SKM-1 (cell line): ENCODE measurements at regions not wholly inside any gene's neighbourhood (a gene's known extent, or its start where the extent isn't known, plus 50 kb on each side); places are given as distances from the start of the nearest gene placed in this dataset.
"Not testable (repeated sequence)": the region's sequence is repeated elsewhere in the genome, so short reads cannot be mapped to it uniquely, and the experiment has no call there.

Source experiments
- DNase-seq: peaks from one replicate; lab custom pipeline; 2025; ENCODE audit not compliant: unreplicated experiment; lab: John Stamatoyannopoulos, UW

- DNase-seq: no peak
These were observed 449.3 kb downstream of the PRR16 start for GRCh38 chr5:120913396-120913795.

GRCh38 chr5:120917214-120917758 lies 453.2 kb downstream of the PRR16 start:
- no peak for DNase-seq

DNA sequence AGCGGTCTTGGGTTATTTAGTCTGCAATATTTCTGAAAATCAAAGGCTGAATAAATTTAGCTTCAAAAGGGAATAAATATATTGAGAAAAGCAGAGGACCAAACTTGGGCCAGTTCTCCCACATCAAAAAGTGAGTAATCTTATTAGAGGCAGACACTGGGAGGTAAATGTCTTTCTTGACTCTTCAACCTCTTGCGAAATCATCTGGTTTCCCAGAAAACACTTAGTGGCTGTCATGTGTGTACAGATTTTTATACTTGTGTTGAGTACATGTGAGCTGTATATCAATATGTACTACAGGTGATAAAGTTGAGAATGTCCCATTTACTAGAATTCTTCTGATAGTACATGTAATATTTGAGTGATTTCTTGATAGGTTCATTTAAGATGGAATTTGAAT lies 454.9 kb downstream of the PRR16 start:
- DNase-seq: no peak

DNA sequence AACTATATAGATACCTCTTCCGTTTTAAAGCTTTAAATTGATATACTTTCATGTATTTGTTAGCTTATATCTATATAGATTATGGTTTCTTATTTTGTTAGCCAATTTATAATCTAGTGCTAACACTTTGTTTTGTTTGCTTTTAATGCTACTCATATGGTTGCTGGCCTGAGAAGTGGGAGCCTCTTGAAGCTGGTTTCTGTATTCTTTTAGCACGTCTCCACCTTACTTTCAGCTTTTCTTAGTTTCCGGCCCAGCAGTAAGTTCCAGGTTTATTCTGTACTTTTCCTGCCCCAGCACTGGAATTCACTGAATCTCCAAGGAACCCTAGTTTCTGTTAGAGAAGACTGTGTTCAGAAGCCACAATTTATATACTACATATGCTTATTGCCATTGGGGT lies 458.9 kb downstream of the PRR16 start:
- no peak for DNase-seq

GRCh38 chr5:120926471-120926870 lies 462.4 kb downstream of the PRR16 start:
- DNase-seq: no peak

DNA sequence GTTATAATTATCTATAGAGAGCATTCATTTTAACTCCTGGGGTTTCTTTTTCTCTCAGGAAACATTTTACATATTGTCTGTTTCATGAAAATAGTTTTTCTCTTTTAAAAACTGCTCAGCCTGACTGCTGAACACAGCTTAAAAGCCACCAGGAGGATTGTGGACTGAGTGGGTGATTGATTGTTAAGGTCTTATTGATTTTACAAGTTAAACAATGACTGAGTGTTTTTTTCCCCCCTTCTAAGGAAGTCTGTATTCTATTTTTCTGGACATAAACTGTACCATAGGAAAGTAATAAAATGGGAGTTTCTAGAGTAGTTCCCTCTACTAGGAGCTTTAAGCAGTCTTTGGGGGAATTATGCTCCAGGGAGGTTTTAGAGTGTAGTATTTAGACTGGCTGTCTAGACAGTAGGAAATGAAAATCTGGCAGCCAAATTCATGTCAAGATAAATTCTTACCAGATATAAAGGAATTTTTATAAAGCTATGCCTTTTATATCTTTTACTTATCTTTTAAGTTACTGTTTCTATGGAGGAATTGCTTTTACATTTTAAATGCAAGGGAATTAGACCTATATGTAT lies 463.9 kb downstream of the PRR16 start:
- no peak for DNase-seq

DNA sequence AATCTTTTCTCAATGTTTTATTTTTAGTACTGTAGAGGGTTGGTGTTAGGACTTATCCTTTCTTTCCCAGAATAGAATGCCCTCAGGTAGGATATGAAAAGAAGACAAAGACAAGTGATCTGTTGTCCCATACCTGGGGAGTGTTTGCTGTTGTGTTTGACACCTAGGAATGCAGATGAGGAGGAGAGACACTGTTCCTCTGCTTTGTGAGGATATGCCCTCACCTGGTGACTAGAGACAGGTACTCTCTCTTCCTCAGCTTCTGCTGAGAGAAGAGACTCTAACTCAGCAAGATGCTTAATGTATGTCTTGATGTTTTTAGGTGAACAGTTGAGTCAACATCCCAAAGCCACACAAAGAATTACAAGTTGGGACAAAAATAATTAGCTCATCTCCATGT lies 468.4 kb downstream of the PRR16 start:
- no peak for DNase-seq

DNA sequence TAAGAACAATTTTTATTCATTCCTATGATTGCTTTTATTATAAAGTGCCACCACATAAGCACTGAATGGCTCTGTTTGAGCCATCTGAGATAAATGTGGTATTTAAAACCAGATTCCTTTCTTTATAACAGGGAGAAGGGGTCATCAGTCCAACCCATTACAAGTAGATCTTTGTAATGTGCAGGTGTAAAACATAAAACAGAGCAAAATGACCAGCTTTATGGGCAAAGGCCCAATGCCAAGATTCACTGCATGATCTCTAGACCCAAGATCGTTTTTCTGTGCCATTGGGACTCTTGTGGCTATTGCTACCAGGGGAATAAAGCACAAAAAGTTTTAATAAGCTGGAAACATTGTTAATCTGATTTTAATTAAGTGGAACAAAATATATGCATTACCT lies 469.9 kb downstream of the PRR16 start:
- DNase-seq: no peak

DNA sequence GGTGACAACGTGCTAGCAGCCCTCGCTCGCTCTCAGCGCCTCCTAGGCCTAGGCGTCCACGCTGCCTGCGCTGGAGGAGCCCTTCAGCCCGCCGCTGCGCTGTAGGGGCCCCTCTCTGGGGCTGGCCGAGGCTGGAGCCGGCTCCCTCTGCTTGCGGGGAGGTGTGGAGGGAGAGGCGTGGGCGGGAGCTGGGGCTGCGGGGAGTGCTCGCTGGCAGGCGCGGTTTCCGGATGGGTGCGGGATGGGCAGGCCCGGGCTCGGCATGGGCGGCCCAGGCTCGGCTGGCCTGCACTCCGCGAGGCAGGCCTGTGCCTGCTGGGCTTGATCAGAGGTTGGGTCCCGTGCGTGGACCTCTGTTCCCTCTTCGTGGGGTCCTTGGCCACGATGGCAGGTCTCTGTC lies 472.6 kb downstream of the PRR16 start:
- no peak for DNase-seq

- DNase-seq: no peak
These were observed 474.5 kb downstream of the PRR16 start for GRCh38 chr5:120938604-120939003.

DNA sequence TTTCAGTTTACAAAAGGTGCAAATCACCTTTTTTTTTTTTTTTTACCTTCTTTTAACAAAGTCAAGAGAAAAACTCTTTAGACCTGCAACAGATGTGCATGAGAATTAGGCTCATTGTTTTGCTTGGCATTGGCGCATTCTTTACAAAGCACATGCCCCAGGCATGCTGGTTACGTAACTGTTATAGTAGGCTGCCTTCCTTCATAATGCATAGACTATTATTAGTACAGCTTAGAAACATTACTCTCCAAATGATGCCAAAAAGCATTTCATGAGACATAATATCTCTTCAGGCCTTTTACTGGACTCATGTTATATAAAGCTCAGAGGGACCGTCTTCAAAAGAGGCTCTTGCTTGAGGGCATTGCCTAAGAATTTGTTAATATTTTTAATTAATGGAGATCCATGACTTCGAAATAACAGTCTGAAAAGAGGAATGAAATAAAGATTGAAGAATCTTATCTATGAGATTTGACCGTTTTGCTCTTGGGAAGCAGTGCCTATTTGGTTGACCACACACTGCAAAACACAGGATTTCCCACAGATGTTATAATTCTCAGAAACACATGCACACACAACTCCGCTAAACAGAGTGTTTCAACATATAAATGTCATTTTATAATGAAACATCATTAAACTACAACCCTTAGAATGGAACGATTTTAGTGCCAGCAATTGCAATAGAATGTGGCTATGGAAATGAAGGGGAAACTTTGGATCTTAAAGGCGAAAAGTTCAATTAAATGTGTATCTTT lies 478.7 kb downstream of the PRR16 start:
- DNase-seq: no peak

DNA sequence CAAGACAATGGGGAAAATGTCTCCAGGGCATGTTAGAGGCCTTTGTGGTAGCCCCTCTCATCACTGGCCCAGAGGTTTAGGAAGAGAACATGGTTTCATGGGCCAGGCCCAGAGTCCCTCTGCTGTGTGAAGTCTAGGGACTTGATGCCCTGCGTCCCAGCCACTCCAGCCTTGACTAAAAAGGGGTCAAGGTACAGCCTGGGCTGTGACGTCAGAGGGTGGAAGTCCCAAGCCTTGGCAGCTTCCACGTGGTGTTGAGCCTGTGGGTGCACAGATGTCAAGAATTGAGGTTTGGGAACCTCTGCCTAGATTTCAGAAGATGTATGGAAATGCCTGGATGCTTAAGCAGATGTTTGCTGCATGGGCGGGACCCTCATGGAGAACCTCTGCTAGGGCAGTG lies 485.5 kb downstream of the PRR16 start:
- DNase-seq: not testable (repeated sequence)

DNA sequence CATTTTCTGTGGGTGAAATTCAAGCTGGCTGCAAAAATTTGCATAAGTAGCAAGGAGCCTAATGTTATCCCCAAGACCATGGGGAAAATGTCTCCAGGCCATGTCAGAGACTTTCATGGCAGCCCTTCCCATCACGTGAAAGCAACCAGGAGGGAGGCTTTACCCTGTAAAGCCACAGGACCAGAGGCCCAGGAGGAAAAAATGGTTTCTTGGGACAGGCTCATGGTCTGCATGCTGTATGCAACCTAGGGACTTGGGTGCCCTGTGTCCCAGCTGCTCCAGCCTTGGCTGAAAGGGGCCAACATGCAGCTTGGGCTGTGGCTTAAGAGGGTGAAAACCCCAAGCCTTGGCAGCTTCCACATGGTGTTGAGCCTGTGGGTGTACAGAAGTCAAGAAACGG lies 489.3 kb downstream of the PRR16 start:
- DNase-seq: not testable (repeated sequence)

DNA sequence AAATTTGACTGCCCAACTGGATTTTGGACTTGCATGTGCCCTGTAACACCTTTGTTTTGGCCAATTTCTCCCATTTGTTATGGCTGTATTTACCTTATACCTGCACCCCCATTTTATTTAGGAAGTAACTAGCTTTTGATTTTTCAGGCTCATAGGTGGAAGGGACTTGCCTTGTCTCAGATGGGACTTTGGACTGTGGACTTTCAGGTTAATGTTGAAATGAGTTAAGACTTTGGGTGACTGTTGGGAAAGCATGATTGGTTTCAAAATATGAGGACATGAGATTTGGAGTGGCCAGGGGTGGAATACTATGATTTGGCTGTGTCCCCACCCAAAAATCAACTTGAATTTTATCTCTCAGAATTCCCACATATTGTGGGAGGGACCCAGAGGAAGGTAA lies 490.2 kb downstream of the PRR16 start:
- DNase-seq: no peak

DNA sequence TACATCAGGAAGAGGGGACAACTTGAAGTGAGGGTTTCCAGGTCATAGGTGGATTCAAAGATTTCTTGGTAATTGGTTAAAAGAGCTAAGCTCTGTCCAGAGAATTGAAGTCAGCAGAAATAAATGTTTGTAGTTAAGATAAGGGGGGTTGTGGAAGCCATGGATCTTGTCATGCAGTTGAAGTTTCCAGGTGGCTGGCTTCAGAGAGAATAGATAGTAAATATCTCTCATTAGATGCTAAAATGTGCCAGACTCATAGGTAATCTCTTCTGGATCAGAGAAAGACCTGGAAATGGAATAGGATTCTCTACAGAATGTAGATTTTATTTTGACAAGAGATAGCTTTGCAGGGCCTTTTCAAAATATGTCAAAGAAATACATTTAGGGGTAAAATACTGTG lies 491.7 kb downstream of the PRR16 start:
- DNase-seq: no peak

GRCh38 chr5:120958877-120959485 lies 494.9 kb downstream of the PRR16 start:
- no peak for DNase-seq

- DNase-seq: no peak
These were observed 496.4 kb downstream of the PRR16 start for GRCh38 chr5:120960510-120960909.

- DNase-seq: no peak
These were observed 503.3 kb downstream of the PRR16 start for GRCh38 chr5:120967366-120967765.

GRCh38 chr5:120974690-120975089 lies 510.6 kb downstream of the PRR16 start:
- no peak for DNase-seq

- no peak for DNase-seq
These were observed 518.3 kb downstream of the PRR16 start for GRCh38 chr5:120982351-120982750.

DNA sequence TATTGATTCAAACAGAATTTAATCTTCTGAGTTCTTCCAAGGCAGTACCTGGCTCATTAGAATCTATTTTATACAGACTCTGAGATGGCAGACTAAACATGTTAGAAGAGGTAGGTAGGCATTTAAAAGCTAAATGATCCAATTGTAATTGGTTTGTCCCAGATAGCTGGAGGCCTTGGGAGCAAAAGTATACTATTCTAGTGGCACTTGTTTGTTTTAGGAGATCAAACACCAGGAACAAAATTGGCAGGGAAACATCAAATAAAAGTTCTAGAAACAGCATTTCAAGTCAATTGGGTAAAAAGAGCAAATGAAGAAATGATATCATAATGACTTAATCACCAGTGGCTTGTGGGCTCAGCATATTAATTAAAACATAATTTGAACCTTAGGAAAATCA lies 521.4 kb downstream of the PRR16 start:
- no peak for DNase-seq

GRCh38 chr5:120988491-120988890 lies 524.4 kb downstream of the PRR16 start:
- no peak for DNase-seq
